Activated T-helper 1 cell treated with anti-CD3 and anti-CD28 coated beads, Interleukin-12 subunit alpha, Interleukin-12 subunit beta, Interleukin-2, Interleukin-4 antibody, amounts not matched to agents 30 ng/mL and 10 ng/mL and 1 ng/mL, durations not matched to agents 14 hours and 24 hours and 36 hours (primary cell): ENCODE measurements at regions not wholly inside any gene's neighbourhood (a gene's known extent, or its start where the extent isn't known, plus 50 kb on each side); places are given as distances from the start of the nearest gene placed in this dataset.

Source experiments
- DNase-seq: peaks from one replicate; pipeline ENCODE4 v3.0.0; 2021; ENCODE audit warnings: low spot score
- H3K27ac Mint-ChIP-seq: one replicate; pipeline ENCODE4 v1.8.0; 2021; ENCODE audit warnings: mild to moderate bottlenecking, mixed read lengths
- H3K27me3 Mint-ChIP-seq: one replicate; pipeline ENCODE4 v1.8.0; 2022; ENCODE audit warnings: mild to moderate bottlenecking, moderate library complexity, mixed read lengths; ENCODE audit not compliant: insufficient read depth
- H3K36me3 Mint-ChIP-seq: one replicate; pipeline ENCODE4 v1.8.0; 2021; ENCODE audit warnings: low read depth, mixed read lengths
- H3K4me1 Mint-ChIP-seq: one replicate; pipeline ENCODE4 v1.8.0; 2021; ENCODE audit warnings: low read depth, mixed read lengths
- H3K4me3 Mint-ChIP-seq: one replicate; pipeline ENCODE4 v1.8.0; 2021; ENCODE audit warnings: mild to moderate bottlenecking, moderate library complexity, mixed read lengths
- H3K9me3 Mint-ChIP-seq: one replicate; pipeline ENCODE4 v1.8.0; 2021; ENCODE audit warnings: mixed read lengths
- intact Hi-C: fragments of 100-400 bp; cut with micrococcal nuclease; formaldehyde crosslinking; loops from one replicate; pipeline ENCODE4 v1.15.1; 2024

DNA sequence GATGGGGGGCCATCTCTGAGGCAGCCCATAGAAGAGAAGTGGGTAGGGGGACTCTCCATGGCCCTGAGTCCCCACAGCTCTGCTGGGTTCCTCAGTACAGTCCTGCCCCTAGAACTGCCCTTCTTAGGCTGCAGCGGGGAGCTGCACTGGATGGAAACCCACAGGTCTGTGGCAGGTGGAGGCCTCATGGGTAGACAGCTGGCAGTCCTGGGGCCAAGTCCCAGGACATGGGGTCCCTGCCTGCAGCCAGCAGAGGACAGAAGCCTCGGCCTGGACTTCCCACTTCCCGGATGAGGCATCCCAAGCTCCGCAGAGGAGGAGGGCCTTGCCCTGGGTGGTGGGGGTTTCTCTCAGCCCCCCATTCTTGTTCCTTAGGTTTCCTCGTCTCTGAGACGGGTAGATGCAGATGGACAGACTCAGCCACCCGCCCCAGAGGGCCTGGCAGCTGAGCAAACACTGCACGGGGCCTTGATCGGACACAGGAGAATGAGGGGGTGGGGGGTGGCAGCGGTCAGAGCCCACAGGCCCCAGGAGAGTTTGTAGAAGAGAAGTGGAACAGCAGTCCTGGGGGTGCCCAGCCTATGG is 153.8 kb downstream of the C9orf50 start:
- Mint-ChIP-seq H3K4me3 (no peak overlapping the region), H3K27ac (no peak overlapping the region), H3K36me3 (no peaks in the 10 kb centered on the region), H3K27me3 (peaks cover 5% of the 10 kb centered on the region), H3K4me1 (peaks cover 20% of the 10 kb centered on the region), H3K9me3 (no peaks in the 10 kb centered on the region)
- intact Hi-C loops = no loop called here
- DNase-seq = no peak

DNA sequence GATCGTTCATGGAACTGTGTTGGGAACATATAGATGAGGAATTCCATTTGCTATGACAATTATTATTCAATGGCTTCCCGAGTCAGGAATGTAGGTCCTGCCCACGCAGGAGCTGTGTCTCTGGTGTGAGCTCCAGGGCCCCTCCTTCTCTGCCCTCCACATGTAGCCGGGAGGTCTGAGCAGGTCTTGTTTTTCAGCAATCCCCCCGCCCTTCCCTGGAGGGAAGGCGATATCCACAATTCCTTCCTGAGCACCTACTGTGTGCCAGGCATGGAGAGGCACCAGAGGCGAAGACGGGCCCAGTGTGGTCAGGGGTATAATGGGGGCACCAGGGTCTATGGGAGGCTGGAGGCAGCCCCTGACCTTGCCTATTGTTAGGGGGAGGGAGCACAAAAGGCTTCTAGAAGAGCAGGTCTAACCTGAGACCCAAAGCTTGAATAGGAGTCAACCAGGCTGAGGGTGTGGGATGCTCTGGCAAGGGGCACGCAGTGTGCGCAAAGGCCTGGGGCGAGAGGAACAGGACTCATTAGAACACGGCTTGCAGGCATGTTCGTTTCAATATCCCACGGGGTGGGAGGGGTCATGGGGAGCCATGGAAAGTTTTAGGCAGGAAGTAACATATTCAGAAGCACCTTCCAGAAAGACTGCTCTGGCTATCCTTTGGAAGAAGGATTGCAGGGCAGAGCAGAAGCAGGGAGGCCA is 154.9 kb downstream of the C9orf50 start:
- intact Hi-C loops = no loop called here
- H3K36me3 Mint-ChIP-seq = no peaks in the 10 kb centered on the region
- no peak overlapping the region for H3K27ac Mint-ChIP-seq
- DNase-seq = no peak
- H3K4me3 Mint-ChIP-seq = no peak overlapping the region
- no peaks in the 10 kb centered on the region for H3K9me3 Mint-ChIP-seq
- peaks cover 5% of the 10 kb centered on the region for H3K27me3 Mint-ChIP-seq
- peaks cover 17% of the 10 kb centered on the region for H3K4me1 Mint-ChIP-seq

DNA sequence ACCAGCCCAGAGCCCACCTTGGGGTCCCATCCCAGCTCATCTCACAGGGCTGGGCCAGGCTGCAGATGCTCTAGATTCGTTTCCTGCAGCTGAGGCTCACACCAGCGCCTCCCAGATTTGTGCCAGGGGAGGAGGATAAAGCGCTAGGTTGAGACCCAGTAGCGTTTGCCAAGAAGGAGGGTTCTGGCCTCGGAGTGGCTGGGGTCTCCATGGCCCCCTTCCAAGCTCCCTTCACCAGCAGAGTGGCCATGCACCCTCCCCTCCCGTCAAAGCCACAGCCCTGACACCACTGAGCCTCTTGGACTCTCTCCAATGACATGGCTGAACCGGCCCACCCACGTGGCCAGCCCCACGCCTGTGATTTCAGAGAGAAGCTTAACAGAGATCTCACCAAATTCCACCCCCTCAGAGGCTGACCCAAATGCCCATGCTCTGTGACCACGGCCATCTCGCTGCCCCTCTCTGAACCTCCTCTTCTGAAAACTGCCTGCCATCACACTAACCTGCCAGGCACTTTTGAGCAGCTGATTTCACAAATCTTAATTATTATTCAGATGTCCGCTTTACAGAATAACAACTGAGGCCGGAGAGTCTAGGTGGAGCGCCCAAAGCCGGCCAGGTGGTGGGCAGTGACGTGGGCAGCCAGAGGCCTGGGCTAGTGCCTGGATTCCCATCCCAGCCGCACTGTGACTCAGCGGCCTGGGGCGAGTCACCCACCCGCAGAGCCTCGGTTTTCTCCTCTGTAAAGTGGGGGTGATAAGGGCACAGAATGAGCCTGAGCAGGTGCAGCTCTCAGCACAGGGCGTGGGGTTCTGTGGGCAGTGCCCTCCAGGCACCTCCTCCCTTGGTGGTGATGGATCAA is 155.7 kb downstream of the C9orf50 start:
- intact Hi-C loops = no loop called here
- no peaks in the 10 kb centered on the region for H3K9me3 Mint-ChIP-seq
- peaks cover 13% of the 10 kb centered on the region for H3K4me1 Mint-ChIP-seq
- H3K4me3 Mint-ChIP-seq = no peak overlapping the region
- no peaks in the 10 kb centered on the region for H3K36me3 Mint-ChIP-seq
- DNase-seq = no peak
- peaks cover 5% of the 10 kb centered on the region for H3K27me3 Mint-ChIP-seq
- H3K27ac Mint-ChIP-seq = no peak overlapping the region

DNA sequence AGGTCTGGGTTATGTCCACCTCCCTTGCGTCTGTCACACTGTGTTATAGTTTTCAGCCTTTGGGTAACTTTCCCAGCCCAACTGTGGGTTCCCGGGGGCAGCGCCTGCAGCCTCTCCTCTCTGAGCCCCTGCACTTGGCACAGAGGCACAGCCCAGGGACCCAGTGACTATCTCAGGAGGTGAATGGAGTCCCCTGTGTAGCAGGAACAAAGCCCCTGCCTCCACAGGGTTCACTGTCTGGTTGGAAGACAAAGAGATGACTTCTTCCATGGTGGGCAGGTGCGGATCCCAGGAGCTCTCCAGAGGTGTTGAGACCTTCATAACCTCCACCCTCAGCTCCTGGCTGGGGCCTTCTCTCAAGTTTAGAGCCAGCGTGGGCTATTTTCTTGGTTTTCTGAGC is 156.9 kb downstream of the C9orf50 start:
- peaks cover 14% of the 10 kb centered on the region for H3K4me1 Mint-ChIP-seq
- H3K4me3 Mint-ChIP-seq = no peak overlapping the region
- H3K27ac Mint-ChIP-seq = no peak overlapping the region
- H3K9me3 Mint-ChIP-seq = no peaks in the 10 kb centered on the region
- no peaks in the 10 kb centered on the region for H3K36me3 Mint-ChIP-seq
- DNase-seq = no peak
- intact Hi-C loops = no loop called here
- H3K27me3 Mint-ChIP-seq = peaks cover 5% of the 10 kb centered on the region

DNA sequence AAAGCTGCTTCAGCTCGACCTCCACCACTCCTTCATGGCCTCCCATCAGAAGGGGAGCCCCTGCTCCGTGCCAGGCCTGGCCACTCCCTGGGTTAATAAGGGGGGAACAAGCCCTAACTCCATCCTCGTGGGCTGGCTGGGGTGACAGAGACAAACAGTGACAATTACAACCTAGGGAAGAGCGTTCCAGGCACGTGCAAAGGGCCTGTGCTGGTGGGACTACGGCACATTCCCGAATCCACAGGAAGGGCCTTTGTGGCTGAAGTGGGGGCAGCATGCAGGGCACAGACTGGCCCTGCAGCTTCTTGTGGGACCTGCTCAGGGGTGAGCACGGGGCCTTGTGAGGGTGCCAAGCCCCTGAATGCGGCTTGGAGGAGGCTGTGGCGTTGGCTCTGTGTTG is 157.4 kb downstream of the C9orf50 start:
- peaks cover 5% of the 10 kb centered on the region for H3K27me3 Mint-ChIP-seq
- intact Hi-C loops = no loop called here
- H3K27ac Mint-ChIP-seq = no peak overlapping the region
- no peaks in the 10 kb centered on the region for H3K9me3 Mint-ChIP-seq
- no peak overlapping the region for H3K4me3 Mint-ChIP-seq
- DNase-seq = no peak
- no peaks in the 10 kb centered on the region for H3K36me3 Mint-ChIP-seq
- peaks cover 19% of the 10 kb centered on the region for H3K4me1 Mint-ChIP-seq

DNA sequence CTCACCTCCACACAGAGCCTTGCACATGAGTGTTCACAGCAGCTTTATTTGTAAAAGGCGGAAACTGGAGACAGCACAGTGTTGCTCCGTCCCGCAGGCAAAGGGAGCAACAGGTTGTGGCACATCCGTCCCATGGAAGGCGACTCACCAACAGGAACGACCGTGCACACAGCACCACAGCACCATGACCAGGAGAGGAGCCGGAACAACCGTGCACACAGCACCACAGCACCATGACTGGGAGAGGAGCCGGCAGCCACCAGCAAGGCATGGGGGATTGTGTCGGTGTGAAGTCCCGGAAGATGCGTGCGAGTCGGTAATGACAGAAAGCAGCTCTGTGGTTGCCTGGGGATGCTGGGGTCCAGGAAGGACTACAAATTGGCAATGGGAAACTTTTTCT is 158.5 kb downstream of the C9orf50 start:
- no peak overlapping the region for H3K4me3 Mint-ChIP-seq
- no peak overlapping the region for H3K27ac Mint-ChIP-seq
- DNase-seq = no peak
- no peaks in the 10 kb centered on the region for H3K36me3 Mint-ChIP-seq
- H3K27me3 Mint-ChIP-seq = peaks cover 5% of the 10 kb centered on the region
- peaks cover 30% of the 10 kb centered on the region for H3K4me1 Mint-ChIP-seq
- intact Hi-C loops = no loop called here
- H3K9me3 Mint-ChIP-seq = no peaks in the 10 kb centered on the region

DNA sequence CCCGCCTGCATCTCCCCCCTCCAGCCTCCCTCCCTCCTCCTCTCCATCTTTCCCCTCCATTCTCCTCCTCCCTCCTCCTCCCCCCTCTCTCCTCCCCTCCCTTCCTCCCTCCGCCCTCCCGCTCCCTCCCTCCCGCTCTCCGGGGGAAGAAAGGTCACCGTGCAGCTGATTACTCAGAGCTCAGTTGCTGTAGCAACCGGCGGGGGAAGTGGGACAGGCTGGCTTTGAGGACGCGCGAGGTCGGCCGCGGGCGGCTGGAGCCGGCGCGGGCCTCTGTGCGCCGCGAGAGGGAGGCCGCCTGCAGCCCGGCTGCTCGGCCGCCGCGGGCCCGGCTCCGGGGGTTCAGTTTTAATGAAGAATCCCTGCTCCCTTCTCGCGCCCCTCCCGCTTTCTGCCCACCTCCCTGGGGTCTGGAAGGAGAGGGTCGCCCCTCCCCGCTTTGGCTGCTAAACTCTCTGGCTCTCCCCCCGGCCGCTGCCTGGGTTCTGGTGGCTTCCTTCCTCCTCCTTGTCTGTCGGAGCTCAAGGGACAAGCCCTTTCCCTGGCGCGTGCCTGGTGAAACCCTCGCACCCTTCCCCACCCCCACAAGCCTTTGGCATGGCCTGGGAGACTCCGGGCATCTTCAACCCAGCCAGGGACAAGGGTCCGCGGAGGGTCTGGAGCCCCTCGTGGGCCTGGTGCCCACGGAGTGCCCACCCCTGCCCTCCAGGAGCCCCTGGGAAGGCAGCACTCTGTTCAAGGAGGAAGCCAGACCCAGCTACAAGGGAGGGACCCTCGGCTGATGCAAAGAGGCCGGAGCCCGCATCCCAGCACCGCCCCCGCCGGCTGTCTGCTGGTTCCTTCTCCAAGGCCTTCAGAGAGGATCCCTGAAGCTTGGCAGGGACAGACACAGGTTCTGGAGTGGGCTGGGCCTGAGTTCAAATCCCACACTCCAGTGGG is 160.3 kb downstream of the C9orf50 start:
- Mint-ChIP-seq H3K27ac (peak overlapping the region; percentile 91), H3K4me3 (peak overlapping the region; percentile 74), H3K4me1 (peaks cover 39% of the 10 kb centered on the region), H3K36me3 (peaks cover 2% of the 10 kb centered on the region), H3K9me3 (no peaks in the 10 kb centered on the region), H3K27me3 (peaks cover 1% of the 10 kb centered on the region)
- intact Hi-C loops = loop anchor here (1.0 to 2.0 kb wide), 4 partner anchors 28 to 320 kb away; no protein-coding TSS in a partner anchor
- peak; percentile 83 for DNase-seq

DNA sequence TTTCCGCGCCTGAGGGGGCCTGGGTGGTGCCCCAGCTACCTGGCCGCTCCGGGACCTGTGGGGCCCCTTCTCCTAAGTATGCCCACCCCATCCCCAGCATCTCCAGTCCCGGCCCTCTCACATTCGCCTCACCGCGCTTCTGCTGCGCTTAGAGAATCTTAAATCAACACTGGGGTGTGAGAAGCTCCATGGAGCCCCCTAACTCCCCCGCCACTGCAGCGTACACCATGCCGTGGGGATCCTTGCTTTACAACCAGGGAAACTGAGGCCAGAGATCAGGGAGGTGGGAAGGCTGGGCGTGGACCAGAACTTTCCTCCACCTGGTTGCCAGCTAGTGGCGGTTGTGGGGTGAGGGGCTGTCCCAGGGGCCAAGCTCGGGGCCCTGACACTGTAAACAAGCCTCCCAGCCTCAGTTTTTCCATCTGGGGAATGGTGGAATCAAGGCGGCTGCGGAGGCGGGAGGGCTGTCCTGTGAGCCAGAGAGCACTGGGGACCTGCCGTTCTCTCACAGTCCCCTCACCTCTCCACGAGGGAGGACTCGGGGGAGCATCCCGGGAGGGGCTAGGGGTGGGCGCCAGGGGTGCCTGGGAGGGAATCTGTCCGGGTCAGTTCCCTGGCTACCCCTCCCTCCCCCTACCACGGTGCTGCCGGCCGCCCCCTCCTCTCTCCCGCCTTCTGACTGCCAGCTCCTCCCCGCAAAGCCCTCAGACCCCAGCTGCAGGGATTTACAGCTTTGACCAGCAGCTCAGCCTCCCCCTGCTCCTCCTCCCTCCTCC is 161.2 kb downstream of the C9orf50 start:
- Mint-ChIP-seq H3K36me3 (peaks cover 2% of the 10 kb centered on the region), H3K4me1 (peaks cover 37% of the 10 kb centered on the region), H3K9me3 (no peaks in the 10 kb centered on the region), H3K27ac (peak overlapping the region; percentile 75), H3K4me3 (peak overlapping the region; percentile 42), H3K27me3 (peaks cover 1% of the 10 kb centered on the region)
- DNase-seq = no peak
- intact Hi-C loops = loop anchor here (1.0 to 2.0 kb wide), 6 partner anchors 29 to 319 kb away; no protein-coding TSS in a partner anchor

DNA sequence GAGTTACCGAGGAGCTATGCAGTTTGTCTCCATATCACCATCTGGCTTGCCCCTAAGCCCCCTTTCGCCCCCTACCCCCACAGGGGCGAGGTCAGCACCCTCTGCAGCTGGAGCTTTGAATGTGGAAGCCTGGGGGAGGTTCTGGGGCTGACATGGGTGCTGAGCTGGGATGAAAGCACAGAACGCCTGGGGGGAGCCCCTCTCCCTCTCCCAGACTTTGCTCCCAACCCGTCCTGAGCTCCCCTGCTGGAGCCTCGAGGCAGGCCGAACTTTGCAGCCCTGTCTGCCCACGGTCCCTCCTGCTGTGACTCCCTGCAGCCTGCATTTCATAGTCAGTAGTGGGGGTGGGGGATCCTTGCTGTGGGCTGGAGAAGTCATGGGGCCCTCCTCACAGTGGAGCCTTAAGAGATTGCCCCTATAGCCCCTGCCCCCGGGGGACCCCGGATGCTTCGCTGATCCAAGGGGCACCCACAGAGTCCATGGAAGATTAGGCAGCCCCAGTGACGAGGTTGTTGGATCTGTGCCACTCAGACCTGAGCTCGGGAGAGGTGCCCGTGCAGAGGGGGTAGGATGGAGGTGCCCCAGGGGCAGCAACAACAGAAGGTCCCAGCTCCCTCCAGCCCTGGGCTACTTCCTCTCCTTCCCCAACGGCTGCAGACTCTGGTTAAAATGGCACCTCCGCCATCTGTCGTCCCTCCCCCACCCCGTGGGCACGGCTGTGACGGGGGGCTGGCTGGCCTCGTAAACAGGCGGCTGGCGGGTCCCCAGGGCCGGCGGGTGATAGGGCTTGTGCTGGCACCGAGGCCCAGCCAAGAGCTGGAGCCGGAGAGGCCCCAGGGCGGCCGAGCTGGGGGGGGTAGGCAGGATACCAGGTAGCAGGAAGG is 162.0 kb downstream of the C9orf50 start:
- Mint-ChIP-seq H3K4me1 (peaks cover 37% of the 10 kb centered on the region), H3K27ac (peak overlapping the region; percentile 87), H3K4me3 (no peak overlapping the region), H3K27me3 (no peaks in the 10 kb centered on the region), H3K36me3 (peaks cover 2% of the 10 kb centered on the region), H3K9me3 (no peaks in the 10 kb centered on the region)
- intact Hi-C loops = loop anchor here (1.0 to 2.0 kb wide), 3 partner anchors 46 to 284 kb away; no protein-coding TSS in a partner anchor
- no peak for DNase-seq

DNA sequence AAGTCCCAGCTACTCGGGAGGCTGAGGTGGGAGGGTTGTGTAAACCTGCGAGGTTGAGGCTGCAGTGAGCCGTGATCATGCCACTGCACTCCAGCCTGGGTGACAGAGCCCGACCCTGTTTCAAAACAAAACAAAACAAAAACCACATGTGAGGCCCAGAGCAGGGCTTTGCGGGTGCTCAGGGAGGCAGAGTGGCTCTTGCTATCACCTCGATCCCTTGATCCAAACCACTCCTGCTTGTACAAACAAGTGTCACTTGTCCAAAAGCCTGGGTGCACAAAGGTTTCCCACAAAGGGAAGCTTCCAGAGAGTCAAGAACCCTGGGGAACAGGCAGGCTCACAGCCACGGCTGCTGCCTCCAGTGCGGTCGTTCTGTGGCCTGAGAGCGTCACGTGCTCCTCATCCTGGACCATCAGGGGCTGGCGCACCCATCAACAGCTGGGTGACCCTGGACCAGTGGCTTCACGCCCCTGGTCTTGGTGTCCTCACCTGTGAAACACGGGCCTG is 162.7 kb downstream of the C9orf50 start:
- Mint-ChIP-seq H3K9me3 (no peaks in the 10 kb centered on the region), H3K36me3 (peaks cover 2% of the 10 kb centered on the region), H3K4me3 (peak overlapping the region; percentile 15), H3K4me1 (peaks cover 37% of the 10 kb centered on the region), H3K27ac (peak overlapping the region; percentile 87), H3K27me3 (no peaks in the 10 kb centered on the region)
- intact Hi-C loops = loop anchor here (1.0 to 2.0 kb wide), 3 partner anchors 45 to 283 kb away; no protein-coding TSS in a partner anchor
- DNase-seq = peak; percentile 73

DNA sequence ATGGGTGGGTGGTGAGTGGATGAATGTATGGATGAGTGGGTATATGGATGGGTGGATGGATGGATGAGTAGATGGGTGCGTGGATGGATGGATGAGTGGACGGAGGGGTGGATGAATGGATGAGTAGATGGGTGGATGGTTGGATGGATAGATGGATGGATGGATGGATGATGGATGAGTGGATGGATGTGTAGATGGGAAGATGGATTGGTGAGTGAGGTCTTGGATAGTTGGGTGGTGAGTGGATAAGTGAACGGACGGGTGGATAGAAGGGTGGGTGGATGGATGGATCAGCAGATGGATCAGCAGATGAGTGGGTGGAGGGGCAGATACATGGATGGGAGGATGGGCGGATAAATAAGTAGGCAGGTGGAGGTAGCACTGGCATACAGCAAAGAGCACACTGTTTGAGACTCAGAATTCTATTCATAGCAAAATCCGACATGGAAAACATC is 163.5 kb downstream of the C9orf50 start:
- no peak for DNase-seq
- peak overlapping the region; percentile 67 for H3K27ac Mint-ChIP-seq
- peaks cover 2% of the 10 kb centered on the region for H3K36me3 Mint-ChIP-seq
- H3K9me3 Mint-ChIP-seq = no peaks in the 10 kb centered on the region
- H3K4me1 Mint-ChIP-seq = peaks cover 42% of the 10 kb centered on the region
- peaks cover 5% of the 10 kb centered on the region for H3K27me3 Mint-ChIP-seq
- intact Hi-C loops = no loop called here
- H3K4me3 Mint-ChIP-seq = no peak overlapping the region
